ENCODE measurements at regions not wholly inside any gene's neighbourhood (a gene's known extent, or its start where the extent isn't known, plus 50 kb on each side); places are given as distances from the start of the nearest gene placed in this dataset.

DNA sequence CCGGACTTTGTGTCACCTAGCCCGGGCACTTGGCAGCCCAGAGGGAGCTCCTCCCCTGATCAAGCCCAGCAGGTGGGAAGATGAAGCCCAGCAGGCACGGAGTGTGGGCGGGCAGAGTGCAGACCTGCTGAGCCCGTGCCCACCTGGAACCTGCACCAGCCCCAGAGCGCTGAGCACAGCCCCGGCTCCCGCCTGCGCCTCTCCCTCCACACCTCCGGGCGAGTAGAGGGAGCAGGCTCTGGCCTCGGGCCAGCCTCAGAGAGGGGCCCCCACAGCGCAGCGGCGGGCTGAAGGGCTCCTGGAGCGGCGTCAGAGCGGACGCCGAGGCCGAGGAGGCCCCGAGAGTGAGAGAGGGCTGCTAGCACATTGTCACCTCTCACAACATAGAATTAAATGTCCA, 257.7 kb downstream of the VGLL3 start:
- no peak for DNase-seq

- no peak for DNase-seq
Measured at GRCh38 chr3:86731501-86731901, 259.4 kb downstream of the VGLL3 start.

- no peak for DNase-seq
Measured at GRCh38 chr3:86723433-86723832, 267.5 kb downstream of the VGLL3 start.

DNA sequence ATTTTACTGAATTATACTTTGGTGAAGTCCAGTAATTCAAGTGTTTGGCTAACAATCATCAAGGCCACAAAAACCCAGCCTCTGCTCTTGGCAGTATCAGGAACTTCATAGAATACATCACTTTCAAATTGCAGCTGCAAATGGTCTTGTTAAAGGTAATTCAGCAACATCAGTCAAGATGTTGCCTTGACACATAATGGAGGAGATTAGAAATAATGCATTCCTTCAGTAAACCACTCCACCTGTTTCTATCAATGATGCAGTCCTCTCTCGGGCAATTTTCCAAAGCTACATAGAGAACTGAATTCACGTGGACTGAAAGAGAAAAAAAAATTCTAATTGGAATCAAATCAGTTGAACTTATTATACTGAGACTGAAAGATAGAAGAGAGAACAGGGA, 279.3 kb downstream of the VGLL3 start:
- no peak for DNase-seq

GRCh38 chr3:86708893-86709292, 282.1 kb downstream of the VGLL3 start:
- DNase-seq, result no peak

- DNase-seq, result no peak
Measured at GRCh38 chr3:86702381-86702958, 288.5 kb downstream of the VGLL3 start.

GRCh38 chr3:86695752-86696151, 295.2 kb downstream of the VGLL3 start:
- no peak for DNase-seq

GRCh38 chr3:86673991-86674390, 317.0 kb downstream of the VGLL3 start:
- DNase-seq, result no peak

DNA sequence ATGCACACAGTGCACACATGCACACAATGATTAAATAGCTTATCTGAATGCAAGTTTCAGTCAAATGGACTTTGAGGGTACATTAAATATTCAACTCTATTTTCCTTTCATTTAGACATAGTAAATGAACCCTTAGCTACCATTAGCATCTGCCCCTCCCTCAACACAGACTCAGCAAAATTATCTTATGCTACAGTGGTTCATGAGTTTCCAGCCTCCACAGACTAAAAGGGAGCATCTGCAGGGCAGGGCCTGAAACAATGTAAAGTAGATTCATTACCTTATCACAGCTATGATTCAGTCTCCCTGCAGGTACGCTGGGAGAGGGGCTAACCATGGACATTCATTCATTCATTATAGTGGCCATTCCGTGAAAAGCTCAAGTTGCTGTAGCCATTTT, 329.1 kb downstream of the VGLL3 start:
- no peak for DNase-seq

GRCh38 chr3:86658876-86659275, 332.1 kb downstream of the VGLL3 start:
- DNase-seq, result no peak

DNA sequence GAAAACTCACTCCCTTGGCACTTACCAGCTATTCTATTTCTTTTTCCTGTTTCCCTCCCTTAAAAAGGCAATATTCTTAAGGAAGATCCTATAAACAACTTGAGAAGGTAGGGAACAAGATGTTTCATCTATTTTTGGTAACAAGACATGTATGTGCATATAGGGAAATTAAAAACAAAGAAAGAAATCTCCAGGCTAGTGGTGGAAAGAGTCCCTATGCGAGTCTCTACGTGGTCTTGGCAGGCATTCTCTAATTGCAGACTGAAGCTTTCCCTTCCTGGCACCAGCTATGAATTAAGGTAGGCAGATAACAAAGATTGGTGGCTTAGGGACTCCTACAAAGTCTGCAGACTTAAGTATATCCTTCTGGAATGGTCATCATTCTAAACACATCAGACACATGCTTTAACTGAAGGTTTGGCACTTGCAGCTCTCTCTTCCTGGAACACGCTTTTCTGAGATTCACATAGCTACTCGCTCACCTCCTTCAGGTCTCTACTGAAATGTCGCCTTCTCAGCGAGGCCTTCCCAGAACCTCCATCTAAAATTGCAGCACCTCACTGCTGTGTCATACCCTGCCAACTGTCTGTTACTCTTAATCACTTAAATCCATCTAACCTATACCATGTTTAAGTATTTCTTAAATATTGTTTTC, 336.0 kb downstream of the VGLL3 start:
- DNase-seq, result no peak

DNA sequence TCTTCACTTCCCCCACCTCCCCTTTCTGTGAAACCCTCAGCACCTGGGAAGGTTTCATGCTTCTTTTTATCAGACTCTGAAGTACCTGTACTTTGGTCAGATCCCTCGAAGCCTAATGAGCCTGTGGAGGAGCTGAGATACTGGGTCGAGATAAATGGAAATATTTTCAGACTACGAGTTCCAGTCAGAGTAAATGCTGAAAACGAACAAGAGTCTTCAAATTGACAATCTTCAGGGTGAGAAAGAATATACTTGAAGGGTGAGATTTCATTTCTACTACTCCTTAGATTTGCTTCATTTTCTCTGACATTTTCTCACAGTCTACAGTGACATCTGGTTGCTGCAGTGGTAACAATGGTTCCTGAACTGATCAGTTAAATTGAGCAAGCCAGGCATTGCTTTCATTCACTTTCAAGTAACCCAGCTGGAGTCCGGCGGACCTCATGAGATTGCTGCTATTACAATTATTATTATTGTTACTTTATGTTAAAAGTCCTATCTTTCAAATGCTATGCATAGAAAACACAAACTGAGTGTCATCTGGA, 337.2 kb downstream of the VGLL3 start:
- DNase-seq, result peak in 1 of 51 donors; percentile 3

GRCh38 chr3:86648087-86648486, 342.9 kb downstream of the VGLL3 start:
- DNase-seq, result no peak

DNA sequence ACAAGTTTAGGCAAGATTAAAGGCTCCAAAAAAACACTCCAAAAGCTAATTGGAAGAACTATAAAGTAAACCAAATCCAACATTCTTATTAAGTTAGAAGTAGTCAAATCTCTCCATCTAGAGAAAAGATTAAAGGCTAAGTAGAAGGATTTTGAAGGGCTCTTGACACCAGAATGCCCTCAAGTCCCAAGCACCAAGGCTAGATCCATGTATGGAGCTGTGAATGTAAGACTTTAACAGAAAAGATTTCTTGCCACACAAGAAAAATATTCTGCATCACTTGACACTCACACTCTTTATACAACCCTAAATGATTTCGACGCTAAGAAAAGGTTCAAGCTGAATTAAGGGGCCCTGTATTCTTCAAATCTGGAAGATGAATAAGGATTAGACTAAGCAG, 345.2 kb downstream of the VGLL3 start:
- no peak for DNase-seq

- DNase-seq, result no peak
Measured at GRCh38 chr3:86634361-86634760, 356.6 kb downstream of the VGLL3 start.

DNA sequence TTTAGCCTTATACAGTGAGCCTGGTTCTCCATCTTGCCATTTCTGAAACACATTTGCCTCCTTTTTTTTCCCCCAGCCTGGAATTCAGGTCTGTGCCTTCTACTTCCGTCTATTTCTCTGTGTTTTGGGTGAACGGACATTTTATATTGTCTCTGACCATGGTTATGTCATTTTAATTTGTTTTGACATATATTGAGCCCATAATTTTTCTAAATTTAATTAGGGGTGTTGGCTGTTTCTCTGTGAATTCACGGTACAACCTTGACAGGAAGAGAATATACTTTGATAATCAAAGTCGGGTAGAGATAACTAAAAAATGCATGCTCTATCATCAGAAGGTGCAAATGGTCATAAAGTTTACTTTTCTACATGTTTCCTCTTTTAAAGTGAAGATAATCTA, 361.4 kb downstream of the VGLL3 start:
- no peak for DNase-seq

DNA sequence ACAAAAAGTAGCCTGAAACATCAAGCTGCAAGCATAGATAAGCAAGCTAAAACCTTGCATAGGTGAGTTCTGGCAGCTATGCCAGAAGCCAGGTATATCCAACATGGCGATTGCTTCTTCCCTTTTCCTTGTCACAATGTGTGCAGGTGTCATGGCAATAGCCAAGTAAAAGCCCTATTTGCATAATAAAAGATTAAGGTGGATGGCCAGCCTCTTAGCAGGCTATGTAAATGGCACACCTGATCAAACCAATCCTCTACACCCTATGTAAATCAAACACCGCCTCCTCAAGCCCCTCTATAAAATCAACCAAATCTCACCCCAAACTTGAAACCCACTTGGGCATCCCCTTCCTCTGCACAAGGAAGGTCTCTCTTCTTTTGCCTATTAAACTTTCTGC, 366.8 kb downstream of the VGLL3 start:
- DNase-seq, result no peak

- no peak for DNase-seq
Measured at GRCh38 chr3:86618706-86619105, 372.2 kb downstream of the VGLL3 start.

GRCh38 chr3:86605166-86605565, 385.8 kb downstream of the VGLL3 start:
- no peak for DNase-seq

GRCh38 chr3:86595696-86596095, 395.3 kb downstream of the VGLL3 start:
- no peak for DNase-seq

DNA sequence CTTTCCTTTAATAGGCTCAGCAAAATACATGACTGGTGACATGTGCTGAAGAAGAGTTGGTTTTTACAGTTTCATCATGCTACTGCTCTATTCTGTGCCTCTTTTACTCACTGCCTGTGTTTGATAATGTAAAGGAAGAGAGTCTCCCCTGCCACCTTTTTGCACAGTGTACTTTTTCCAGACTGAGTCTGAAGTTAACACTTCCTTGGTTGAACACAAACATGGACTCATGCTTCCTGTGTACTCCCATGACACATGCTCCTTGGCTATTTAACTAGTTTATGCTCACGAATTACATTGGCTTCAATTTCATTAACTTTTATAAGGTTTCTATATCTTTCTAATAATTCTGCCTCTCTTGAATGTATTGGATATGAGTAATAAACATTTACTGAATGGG, 396.1 kb downstream of the VGLL3 start:
- no peak for DNase-seq

- no peak for DNase-seq
Measured at GRCh38 chr3:86578071-86578470, 412.9 kb downstream of the VGLL3 start.

DNA sequence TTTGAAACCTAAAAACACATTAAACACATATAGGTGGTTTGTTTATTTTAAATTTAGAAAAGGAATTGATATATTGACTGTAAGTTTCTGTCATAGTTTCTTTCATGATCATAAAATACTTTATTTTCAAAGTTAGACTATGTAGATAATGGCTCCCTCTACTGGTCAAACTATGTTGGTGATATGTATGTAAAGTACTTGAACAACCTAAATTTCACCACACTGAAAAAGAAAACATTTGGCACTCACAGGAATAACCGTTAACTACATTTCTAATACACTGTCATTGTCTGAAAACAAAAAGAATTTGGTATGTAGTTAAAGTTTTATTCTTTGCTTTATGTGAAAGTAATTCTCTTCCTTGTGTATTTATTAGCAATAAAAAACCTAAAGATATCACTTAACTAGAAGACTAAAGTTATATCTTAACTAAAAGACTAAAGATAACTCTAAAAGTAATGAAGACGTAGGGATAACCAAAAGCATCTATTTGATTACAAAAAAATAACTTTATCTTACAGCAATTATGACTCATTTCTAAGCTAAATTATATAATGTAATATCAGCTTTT, 427.5 kb downstream of the VGLL3 start:
- DNase-seq, result peak in 1 of 51 donors; percentile 3

All from hypothalamus (tissue), 51 donors.